Cerebellar cortex (tissue), 1 donor: ENCODE measurements at regions not wholly inside any gene's neighbourhood (a gene's known extent, or its start where the extent isn't known, plus 50 kb on each side); places are given as distances from the start of the nearest gene placed in this dataset.
"Not testable (repeated sequence)": the region's sequence is repeated elsewhere in the genome, so short reads cannot be mapped to it uniquely, and the experiment has no call there.

Experiments used
- DNase-seq: peaks from one replicate; pipeline ENCODE4 v3.0.0-alpha.2; 2015; ENCODE audit warnings: low spot score

GRCh38 chr5:145101246-145101645, 733.9 kb downstream of the PRELID2 start:
- no peak for DNase-seq

DNA sequence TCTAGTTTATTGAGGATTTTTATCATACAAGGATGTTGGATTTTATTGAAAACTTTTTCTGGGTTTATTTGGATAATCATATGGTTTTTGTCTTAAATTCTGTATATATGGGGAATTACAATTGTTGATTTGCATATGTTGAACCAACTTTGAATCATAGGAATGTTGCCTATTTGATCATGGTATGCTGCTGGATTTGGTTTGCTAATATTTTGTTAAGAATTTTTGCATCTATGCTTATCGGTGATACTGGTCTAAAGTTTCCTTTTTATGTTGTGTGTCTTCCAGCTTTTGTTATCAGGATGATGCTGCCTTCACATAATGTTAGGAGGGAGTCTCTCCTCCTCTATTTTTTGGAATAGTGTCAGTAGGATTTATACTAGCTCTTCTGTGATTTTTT, 745.0 kb downstream of the PRELID2 start:
- no peak for DNase-seq

- DNase-seq, result no peak
These were observed 750.3 kb downstream of the PRELID2 start for GRCh38 chr5:145084834-145085233.

DNA sequence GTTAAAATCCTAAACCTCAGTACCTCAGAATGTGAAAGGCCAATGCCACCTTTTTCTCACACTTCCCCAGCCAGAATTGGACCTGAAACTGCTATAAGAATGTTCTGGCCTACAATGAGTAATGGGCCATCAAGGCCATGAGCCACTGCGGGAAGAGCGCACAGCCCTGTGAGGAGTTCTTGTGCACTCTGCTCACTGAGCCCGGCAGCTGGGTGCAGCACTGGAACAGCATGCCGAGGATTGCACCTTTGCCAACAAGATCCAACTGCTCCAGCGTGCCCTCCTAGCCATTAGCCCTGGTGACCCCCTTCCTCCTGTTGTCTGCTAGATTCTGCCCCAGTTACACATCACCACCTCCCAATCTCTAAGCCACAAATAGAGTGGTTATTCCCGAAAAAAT, 758.1 kb downstream of the PRELID2 start:
- DNase-seq, result no peak

- DNase-seq, result no peak
These were observed 759.1 kb downstream of the PRELID2 start for GRCh38 chr5:145076040-145076439.

- no peak for DNase-seq
These were observed 762.3 kb downstream of the PRELID2 start for GRCh38 chr5:145072889-145073288.

- DNase-seq, result peak; percentile 60
These were observed 766.4 kb downstream of the PRELID2 start for GRCh38 chr5:145068721-145069120.

DNA sequence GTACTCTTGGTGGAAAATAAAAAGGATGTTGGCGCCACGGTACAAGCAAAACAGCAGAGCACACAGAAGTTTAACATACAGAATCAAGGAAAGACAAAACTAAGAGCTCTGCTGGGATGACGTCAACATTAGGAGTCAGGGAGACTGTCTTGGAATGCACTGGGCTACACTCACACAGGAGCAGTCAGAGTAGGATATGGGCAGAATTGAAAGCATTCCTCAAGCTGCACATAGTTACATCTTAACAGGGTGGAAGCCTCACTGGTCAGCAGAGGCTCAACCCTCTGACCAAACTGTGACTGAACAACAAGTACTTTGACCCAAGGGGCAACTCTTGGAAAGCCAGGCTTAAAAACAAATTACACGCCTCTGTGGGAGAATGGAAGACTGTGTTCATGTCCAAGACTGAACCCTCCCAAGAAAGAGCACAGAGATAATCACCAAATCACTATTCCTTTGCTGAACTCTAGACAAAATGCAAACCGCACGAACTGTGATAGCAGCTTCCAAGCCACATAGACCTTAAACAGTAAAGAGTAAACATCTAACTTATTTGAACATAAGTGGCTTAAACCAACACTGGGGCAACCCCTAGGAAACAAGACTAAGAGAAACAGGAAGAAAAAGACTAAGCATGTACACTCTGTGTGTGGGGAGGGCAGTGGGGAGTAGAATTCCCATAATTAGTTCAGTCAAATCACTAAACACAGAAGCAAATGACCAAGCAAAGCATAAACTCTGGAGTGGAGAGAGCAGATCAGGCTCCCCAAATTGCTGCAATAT, 772.7 kb downstream of the PRELID2 start:
- DNase-seq, result no peak

- no peak for DNase-seq
These were observed 778.3 kb downstream of the PRELID2 start for GRCh38 chr5:145056800-145057199.

GRCh38 chr5:145050181-145050580, 785.0 kb downstream of the PRELID2 start:
- no peak for DNase-seq

GRCh38 chr5:145044970-145045369, 790.2 kb downstream of the PRELID2 start:
- DNase-seq, result no peak

DNA sequence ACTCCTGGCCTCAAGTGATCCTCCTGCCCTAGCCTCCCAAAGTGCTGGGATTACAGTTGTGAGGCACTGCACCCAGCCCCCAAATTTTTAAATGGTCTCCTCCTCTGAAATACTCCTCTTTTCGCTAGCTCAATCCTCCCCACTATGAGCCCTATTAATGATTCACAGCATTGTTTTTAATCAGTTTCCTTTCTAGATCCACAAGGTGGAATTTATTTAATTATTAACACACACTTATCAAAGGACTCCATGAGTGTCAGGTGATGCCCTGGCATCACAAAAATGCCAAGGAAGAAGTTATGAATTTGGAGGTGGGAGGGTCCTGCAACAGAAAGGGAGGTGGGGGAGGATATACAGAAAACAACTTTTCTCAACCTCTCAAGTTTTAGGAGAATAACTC, 806.5 kb downstream of the PRELID2 start:
- no peak for DNase-seq

GRCh38 chr5:145027286-145027685, 807.9 kb downstream of the PRELID2 start:
- no peak for DNase-seq

- DNase-seq, result no peak
These were observed 809.4 kb downstream of the PRELID2 start for GRCh38 chr5:145025775-145026174.

DNA sequence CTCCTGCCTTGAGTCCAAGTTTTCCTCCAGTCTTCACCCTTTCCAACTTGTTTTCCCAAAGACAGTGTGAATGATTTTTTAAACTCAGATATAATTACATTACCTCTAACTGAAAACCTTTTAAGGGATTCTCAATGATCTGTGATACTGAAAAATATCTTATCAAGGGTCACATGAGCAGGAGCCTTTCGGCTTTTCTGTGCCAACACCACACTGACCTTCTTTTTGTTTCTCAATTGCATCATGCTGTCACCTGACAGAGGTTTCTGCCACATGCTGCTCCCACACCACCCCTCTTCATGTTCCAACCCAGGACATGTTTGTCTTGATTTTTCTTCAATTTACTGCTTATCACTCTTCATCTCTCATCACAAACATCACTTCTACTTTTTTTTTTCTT, 820.0 kb downstream of the PRELID2 start:
- DNase-seq, result no peak

DNA sequence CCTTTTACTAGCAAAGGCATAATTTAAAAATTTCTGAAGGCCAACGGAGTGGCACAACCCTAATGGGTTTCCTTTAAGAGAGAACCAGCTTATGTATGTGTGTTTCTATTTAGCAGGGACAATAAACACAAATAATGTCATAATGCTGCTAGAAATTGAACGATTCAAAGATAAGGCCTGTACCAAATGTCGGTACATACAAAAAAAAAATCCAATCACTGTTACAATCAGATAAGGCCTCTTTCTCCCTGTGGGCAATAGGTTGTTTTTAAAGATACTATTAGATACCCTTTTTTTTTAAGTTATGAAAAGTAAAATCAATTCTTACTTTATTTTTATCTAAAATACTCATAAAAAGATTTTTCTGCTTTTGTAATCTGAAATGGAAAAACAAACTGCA, 821.0 kb downstream of the PRELID2 start:
- DNase-seq, result no peak

- DNase-seq, result no peak
These were observed 824.3 kb downstream of the PRELID2 start for GRCh38 chr5:145010834-145011233.

DNA sequence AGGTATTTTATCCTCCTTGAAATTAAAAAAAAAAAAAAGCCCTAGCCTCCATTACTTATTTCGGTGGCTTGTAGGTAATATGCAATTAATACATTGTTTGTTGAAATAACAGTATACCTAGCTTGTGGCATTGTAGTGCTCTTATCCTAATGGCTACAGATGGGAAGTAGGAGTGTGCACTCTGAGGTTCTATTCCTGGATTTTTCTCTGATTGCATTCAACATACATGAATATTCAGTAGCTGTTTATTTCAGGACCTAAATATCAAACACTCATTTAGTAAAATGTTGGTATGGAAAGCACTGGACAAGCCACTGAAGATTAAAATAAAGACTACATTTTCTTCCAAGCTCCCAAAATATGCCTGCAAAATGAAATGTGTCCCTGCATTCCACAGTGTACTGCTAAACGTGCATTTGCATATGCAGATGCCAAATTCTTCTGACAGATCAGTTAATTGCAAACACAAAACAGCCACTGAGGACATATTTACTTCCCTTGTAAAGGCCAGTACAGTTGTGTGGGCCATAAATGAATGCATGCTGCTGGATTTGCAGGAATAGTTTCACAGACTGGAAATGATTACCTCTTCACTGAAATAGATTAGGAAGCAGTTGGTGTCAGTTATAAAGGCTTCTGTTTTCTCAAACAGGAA, 826.1 kb downstream of the PRELID2 start:
- DNase-seq, result no peak

DNA sequence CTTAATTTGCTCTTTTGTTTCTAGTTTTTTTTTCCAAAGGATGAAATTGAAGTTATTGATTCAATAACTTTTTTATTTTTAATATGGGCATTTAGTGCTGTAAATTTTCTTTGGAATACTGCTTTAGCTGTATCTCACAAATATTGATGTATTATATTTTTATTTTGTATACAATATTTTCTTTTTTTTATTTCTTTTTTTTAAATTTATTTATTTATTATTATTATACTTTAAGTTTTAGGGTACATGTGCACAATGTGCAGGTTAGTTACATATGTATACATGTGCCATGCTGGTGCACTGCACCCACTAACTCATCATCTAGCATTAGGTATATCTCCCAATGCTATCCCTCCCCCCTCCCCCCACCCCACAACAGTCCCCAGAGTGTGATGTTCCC, 823.7 kb downstream of the KCTD16 start:
- DNase-seq, result not testable (repeated sequence)

GRCh38 chr5:144983101-144983500, 812.4 kb downstream of the KCTD16 start:
- no peak for DNase-seq

DNA sequence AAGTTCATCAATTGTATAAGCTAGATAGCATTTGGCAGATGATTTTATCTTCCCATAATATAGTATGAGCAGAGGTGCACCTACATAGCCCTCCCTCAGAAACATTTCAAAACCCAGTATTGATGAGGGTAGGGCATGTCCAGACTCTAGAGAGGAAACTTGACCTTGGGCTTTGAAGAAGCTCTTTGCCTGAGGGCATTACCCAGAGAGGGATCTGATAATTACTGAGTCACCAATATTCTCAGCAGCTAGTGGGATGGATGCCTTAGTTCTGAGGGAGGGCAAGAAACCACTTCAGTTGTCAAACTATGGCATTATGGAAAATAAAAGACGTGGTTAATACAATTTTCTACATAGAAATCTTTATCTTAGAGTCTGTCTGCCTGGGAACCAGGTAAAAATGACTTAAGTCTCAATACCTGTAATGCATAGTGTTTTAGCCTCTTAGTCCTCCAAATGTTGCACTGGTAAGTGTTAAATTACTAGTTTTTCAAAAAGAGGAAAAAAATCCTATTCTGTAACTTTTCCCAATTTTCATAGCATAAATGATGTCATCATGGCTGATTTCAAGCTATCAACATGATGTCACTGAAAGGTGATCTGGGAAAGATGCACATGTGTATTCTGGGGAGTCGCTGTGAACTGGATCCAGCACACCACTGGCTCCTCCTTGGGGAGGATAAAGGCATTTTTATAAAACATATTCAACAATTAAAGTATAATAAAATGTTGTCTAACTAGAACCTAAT, 809.0 kb downstream of the KCTD16 start:
- no peak for DNase-seq

- no peak for DNase-seq
These were observed 801.6 kb downstream of the KCTD16 start for GRCh38 chr5:144972317-144972716.
